ENCODE measurements at regions not wholly inside any gene's neighbourhood (a gene's known extent, or its start where the extent isn't known, plus 50 kb on each side); places are given as distances from the start of the nearest gene placed in this dataset.
A peak's percentile ranks its signal among the peaks of the same experiment; 100 is the strongest.

- H4K91ac ChIP-seq (ENCODE audit: insufficient read length, low read depth, low read length), result no peak overlapping the region
- H3K23ac ChIP-seq (ENCODE audit: insufficient read length, low read depth, low read length), result no peak overlapping the region
- H3K79me1 ChIP-seq (ENCODE audit: insufficient read depth, low read depth, low read length, poor library complexity, severe bottlenecking), result no peaks in the 10 kb centered on the region
- no peak overlapping the region for H3K18ac ChIP-seq (ENCODE audit: insufficient read length, low read depth, low read length)
- no peak for TF ChIP-seq CTCF (conservative IDR thresholded peaks at IDR 0.05)
- Mint-ChIP-seq H3K9me3 (no peaks in the 10 kb centered on the region; a peak in 2 of 5 replicates), H3K27ac (peak overlapping the region in 1 of 3 experiments; percentile 67; a peak in 1 of 7 replicates), H3K4me1 (peaks cover 0 to 3% of the 10 kb centered on the region in 2 experiments; a peak in 1 of 4 replicates), H3K36me3 (ENCODE audit: insufficient read depth in 1 of 3, low read depth in 3 of 3) (no peaks in the 10 kb centered on the region), H3K27me3 (ENCODE audit: low read depth) (peaks cover 37% of the 10 kb centered on the region), H3K4me3 (no peak overlapping the region)
- no peak overlapping the region for H3K14ac ChIP-seq (ENCODE audit: insufficient read depth, low read length)
- no peak overlapping the region for H2BK120ac ChIP-seq (ENCODE audit: low read depth, low read length, poor library complexity, severe bottlenecking)
- no peaks in the 10 kb centered on the region for H3K23me2 ChIP-seq (ENCODE audit: insufficient read length, low read depth, low read length, poor library complexity, severe bottlenecking)
- H3K79me2 ChIP-seq (ENCODE audit: insufficient read depth, low read length), result no peaks in the 10 kb centered on the region
- no peak overlapping the region for H3T11ph ChIP-seq (ENCODE audit: low read length)
- no peak overlapping the region for H2BK12ac ChIP-seq (ENCODE audit: insufficient read length, low read depth, low read length)
- H4K20me1 ChIP-seq (ENCODE audit: control insufficient read depth, insufficient read depth, insufficient read length), result no peaks in the 10 kb centered on the region
- H3K4me1 ChIP-seq (ENCODE audit: insufficient read depth, low read length), result no peaks in the 10 kb centered on the region
- H3K9ac ChIP-seq (ENCODE audit: extremely low read depth, insufficient read length, low read length), result no peak overlapping the region
- H2BK15ac ChIP-seq (ENCODE audit: low read depth, low read length), result no peak overlapping the region
- H2AFZ ChIP-seq (ENCODE audit: low read length), result no peak overlapping the region
- no peaks in the 10 kb centered on the region; the same call in 1 of the 2 replicates for H3K27me3 ChIP-seq (ENCODE audit: insufficient read depth, low read length)
- DNase-seq, result no peak
- no peak overlapping the region for H2BK20ac ChIP-seq (ENCODE audit: low read depth, low read length, poor library complexity, severe bottlenecking)
- H3K27ac ChIP-seq (ENCODE audit: insufficient read length, low read depth, low read length), result no peak overlapping the region
- no CpG with 5 or more reads among the region's 12 CpGs for WGBS (ENCODE audit: extremely low coverage, insufficient read length, low lambda C conversion rate)
- no peak overlapping the region for H3K4me2 ChIP-seq (ENCODE audit: insufficient read depth, insufficient read length, low read length)
- no peak overlapping the region for H2AK5ac ChIP-seq (ENCODE audit: insufficient read length, low read length)
- no peak overlapping the region for H4K5ac ChIP-seq (ENCODE audit: insufficient read length, low read depth, low read length)
- no peak overlapping the region for H3K4ac ChIP-seq (ENCODE audit: low read depth, low read length)
- H2BK5ac ChIP-seq (ENCODE audit: insufficient read length, low read length), result no peak overlapping the region
- H4K8ac ChIP-seq (replicated peaks; ENCODE audit: insufficient read length, low read depth, low read length), result no peak overlapping the region
- H3K56ac ChIP-seq (ENCODE audit: insufficient read length, low read depth, low read length), result no peak overlapping the region
- no peaks in the 10 kb centered on the region for H3K9me3 ChIP-seq (ENCODE audit: control insufficient read depth, low read depth, low read length)
Observed at GRCh38 chr17:79298799-79299198, 224.2 kb downstream of the ENGASE start.

Data from H9 (cell line).